H1 (cell line): ENCODE measurements at regions not wholly inside any gene's neighbourhood (a gene's known extent, or its start where the extent isn't known, plus 50 kb on each side); places are given as distances from the start of the nearest gene placed in this dataset.

Experiments used
- SP2 ChIP-seq: IDR thresholded peaks from 2 replicates; pipeline ENCODE4 v1.6.1; 2012; ENCODE audit warnings: mild to moderate bottlenecking, low read length, inconsistent platforms
- SUZ12 ChIP-seq: fragments of 200-600 bp; sonication (generic); IDR thresholded peaks from 2 replicates; pipeline ENCODE4 v1.6.1; 2012; ENCODE audit warnings: mild to moderate bottlenecking, inconsistent platforms, low read length, moderate library complexity, mixed read lengths
- TF ChIP-seq, protein P1 (sequence below), 3 experiments: IDR thresholded peaks; 1 replicate in 2 of 3; 2 replicates in 1 of 3; pipeline versions ENCODE4 v1.5.1 to v1.6.1; 2011; ENCODE audit warnings: low read length in 3 of 3, mild to moderate bottlenecking in 3 of 3, inconsistent platforms in 2 of 3, low read depth in 1 of 3, moderate library complexity in 1 of 3; ENCODE audit not compliant: insufficient read depth in 1 of 3; ENCODE audit errors: control extremely low read depth in 1 of 3

DNA sequence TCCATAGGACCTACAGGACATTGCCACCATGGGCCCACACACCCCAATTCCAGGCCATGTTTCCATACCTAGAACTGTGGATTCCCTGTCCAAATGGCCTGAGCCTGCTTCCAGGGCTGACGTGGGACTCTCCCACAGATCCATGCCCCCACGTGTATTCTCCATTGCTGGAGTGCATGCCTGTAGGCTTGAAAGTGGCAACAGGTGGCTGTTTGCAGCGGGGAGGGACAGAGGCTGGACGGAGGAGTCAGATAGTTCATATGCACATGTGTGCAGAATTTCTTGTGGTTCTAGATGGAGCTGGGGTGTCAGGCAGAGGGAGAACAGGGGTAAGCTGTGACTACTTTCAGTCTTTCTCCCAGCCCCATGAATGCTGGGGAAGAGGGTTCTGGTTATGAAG is 285.7 kb upstream of the ANKRD55 start:
- TF ChIP-seq SUZ12 (no peak), SP2 (no peak)
- TF ChIP-seq, protein P1, sequence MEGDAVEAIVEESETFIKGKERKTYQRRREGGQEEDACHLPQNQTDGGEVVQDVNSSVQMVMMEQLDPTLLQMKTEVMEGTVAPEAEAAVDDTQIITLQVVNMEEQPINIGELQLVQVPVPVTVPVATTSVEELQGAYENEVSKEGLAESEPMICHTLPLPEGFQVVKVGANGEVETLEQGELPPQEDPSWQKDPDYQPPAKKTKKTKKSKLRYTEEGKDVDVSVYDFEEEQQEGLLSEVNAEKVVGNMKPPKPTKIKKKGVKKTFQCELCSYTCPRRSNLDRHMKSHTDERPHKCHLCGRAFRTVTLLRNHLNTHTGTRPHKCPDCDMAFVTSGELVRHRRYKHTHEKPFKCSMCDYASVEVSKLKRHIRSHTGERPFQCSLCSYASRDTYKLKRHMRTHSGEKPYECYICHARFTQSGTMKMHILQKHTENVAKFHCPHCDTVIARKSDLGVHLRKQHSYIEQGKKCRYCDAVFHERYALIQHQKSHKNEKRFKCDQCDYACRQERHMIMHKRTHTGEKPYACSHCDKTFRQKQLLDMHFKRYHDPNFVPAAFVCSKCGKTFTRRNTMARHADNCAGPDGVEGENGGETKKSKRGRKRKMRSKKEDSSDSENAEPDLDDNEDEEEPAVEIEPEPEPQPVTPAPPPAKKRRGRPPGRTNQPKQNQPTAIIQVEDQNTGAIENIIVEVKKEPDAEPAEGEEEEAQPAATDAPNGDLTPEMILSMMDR (IDR thresholded peaks at IDR 0.05; ENCODE audit: control extremely low read depth in 1 of 3, insufficient read depth in 1 of 3, low read depth in 1 of 3, low read length in 3 of 3) = no peak
